SU-DHL-6 (cell line): ENCODE measurements at regions not wholly inside any gene's neighbourhood (a gene's known extent, or its start where the extent isn't known, plus 50 kb on each side); places are given as distances from the start of the nearest gene placed in this dataset.

Experiments used
- H2AFZ ChIP-seq: fragments of 200-600 bp; sonication (generic); 2 replicates; pipeline ENCODE4 v1.6.1; 2014; ENCODE audit warnings: low read depth, mild to moderate bottlenecking, moderate library complexity, mixed read lengths, antibody characterized with exemption, low read length; ENCODE audit not compliant: severe bottlenecking
- H3F3A ChIP-seq: fragments of 200-600 bp; shearing (Covaris generic); 2 replicates; pipeline ENCODE4 v1.6.0; 2016; ENCODE audit warnings: antibody characterized with exemption, mild to moderate bottlenecking; ENCODE audit not compliant: insufficient read depth
- H3K27ac ChIP-seq: fragments of 200-600 bp; sonication (generic); 2 replicates; pipeline ENCODE4 v1.5.1; 2016; ENCODE audit warnings: low read depth, mild to moderate bottlenecking, low read length, moderate library complexity, mixed read lengths
- H3K27me3 ChIP-seq: fragments of 200-600 bp; sonication (generic), shearing (Covaris generic); 2 replicates; pipeline ENCODE4 v1.6.0; 2014; ENCODE audit warnings: mild to moderate bottlenecking, low read length
- H3K36me3 ChIP-seq: fragments of 200-600 bp; sonication (generic); 2 replicates; pipeline ENCODE4 v1.6.1; 2014; ENCODE audit warnings: mild to moderate bottlenecking, low read length, mixed read lengths
- H3K4me2 ChIP-seq: fragments of 300-600, 200-600 bp; shearing (Covaris generic), sonication (generic); 2 replicates; pipeline ENCODE4 v1.6.0; 2014; ENCODE audit warnings: low read length, low read depth, mild to moderate bottlenecking; ENCODE audit not compliant: poor library complexity, severe bottlenecking
- H3K4me3 ChIP-seq: fragments of 200-600 bp; sonication (generic); 2 replicates; pipeline ENCODE4 v1.5.1; 2014; ENCODE audit warnings: antibody characterized with exemption, low read length, mild to moderate bottlenecking, mixed read lengths; ENCODE audit not compliant: insufficient read depth, poor library complexity, severe bottlenecking
- H3K79me2 ChIP-seq: fragments of 200-600 bp; sonication (generic); 2 replicates; pipeline ENCODE4 v1.6.1; 2014; ENCODE audit warnings: mild to moderate bottlenecking, low read length, moderate library complexity; ENCODE audit not compliant: insufficient read depth
- H3K9ac ChIP-seq: fragments of 200-600 bp; sonication (generic); 2 replicates; pipeline ENCODE4 v1.7.0; 2014; ENCODE audit warnings: mild to moderate bottlenecking, low read length
- H3K9me2 ChIP-seq: fragments of 200-600 bp; sonication (generic); replicated peaks from 2 replicates; pipeline ENCODE4 v1.6.1; 2014; ENCODE audit warnings: low read length; ENCODE audit not compliant: insufficient read depth
- H3K9me3 ChIP-seq: fragments of 200-600 bp; sonication (generic); 2 replicates; pipeline ENCODE4 v1.6.1; 2014; ENCODE audit warnings: low read length, mixed read lengths; ENCODE audit not compliant: insufficient read depth
- H4K20me1 ChIP-seq: fragments of 200-600 bp; sonication (generic); 2 replicates; pipeline ENCODE4 v1.6.1; 2014; ENCODE audit warnings: low read depth, mild to moderate bottlenecking, antibody characterized with exemption, low read length, moderate library complexity, mixed read lengths
- CTCF ChIP-seq: fragments of 200-600 bp; sonication (generic); IDR thresholded peaks from one replicate; pipeline ENCODE4 v1.5.1; 2017; ENCODE audit warnings: antibody characterized with exemption, mild to moderate bottlenecking, low read length, moderate library complexity; ENCODE audit not compliant: insufficient read depth, poor library complexity, severe bottlenecking
- EZH2phosphoT487 ChIP-seq: fragments of 200-600 bp; sonication (generic), shearing (Covaris generic); conservative IDR thresholded peaks from 2 replicates; pipeline ENCODE4 v1.6.1; 2018; ENCODE audit warnings: mild to moderate bottlenecking, antibody characterized with exemption, low read length, moderate library complexity, mixed read lengths

GRCh38 chr11:106286881-106287504, 209.5 kb downstream of the AASDHPPT start:
- H3K9me3 ChIP-seq: no peaks in the 10 kb centered on the region
- H3K36me3 ChIP-seq: no peaks in the 10 kb centered on the region
- no peaks in the 10 kb centered on the region for H4K20me1 ChIP-seq
- no peaks in the 10 kb centered on the region for H3K27me3 ChIP-seq
- no peak overlapping the region for H3K27ac ChIP-seq
- TF ChIP-seq CTCF (no peak), EZH2phosphoT487 (no peak)
- no peak overlapping the region for H3K4me3 ChIP-seq
- H2AFZ ChIP-seq: no peak overlapping the region
- no peaks in the 10 kb centered on the region for H3F3A ChIP-seq
- no peak overlapping the region for H3K4me2 ChIP-seq
- H3K79me2 ChIP-seq: no peaks in the 10 kb centered on the region
- no peak overlapping the region for H3K9ac ChIP-seq
- H3K9me2 ChIP-seq: no peaks in the 10 kb centered on the region

GRCh38 chr11:106288057-106288456, 210.6 kb downstream of the AASDHPPT start:
- TF ChIP-seq CTCF (no peak), EZH2phosphoT487 (no peak)
- Histone ChIP-seq H3K79me2 (no peaks in the 10 kb centered on the region), H3K9ac (no peak overlapping the region), H3K27ac (no peak overlapping the region), H2AFZ (no peak overlapping the region), H3K4me2 (no peak overlapping the region), H3F3A (no peaks in the 10 kb centered on the region), H3K9me3 (no peaks in the 10 kb centered on the region), H3K9me2 (no peaks in the 10 kb centered on the region), H4K20me1 (no peaks in the 10 kb centered on the region), H3K4me3 (no peak overlapping the region), H3K36me3 (no peaks in the 10 kb centered on the region), H3K27me3 (no peaks in the 10 kb centered on the region)

- H3K36me3 ChIP-seq: no peaks in the 10 kb centered on the region
- no peaks in the 10 kb centered on the region for H4K20me1 ChIP-seq
- H3K4me3 ChIP-seq: no peak overlapping the region
- TF ChIP-seq CTCF: no peak
- TF ChIP-seq EZH2phosphoT487: no peak
- no peaks in the 10 kb centered on the region for H3K9me3 ChIP-seq
- H2AFZ ChIP-seq: no peak overlapping the region
- H3K9me2 ChIP-seq: no peaks in the 10 kb centered on the region
- H3K9ac ChIP-seq: no peak overlapping the region
- H3K27me3 ChIP-seq: no peaks in the 10 kb centered on the region
- no peaks in the 10 kb centered on the region for H3K79me2 ChIP-seq
- no peak overlapping the region for H3K27ac ChIP-seq
- H3K4me2 ChIP-seq: no peak overlapping the region
- no peaks in the 10 kb centered on the region for H3F3A ChIP-seq
Observed at GRCh38 chr11:106288822-106289387, 211.4 kb downstream of the AASDHPPT start.
